Endothelial cell of umbilical vein (primary cell): ENCODE measurements at regions not wholly inside any gene's neighbourhood (a gene's known extent, or its start where the extent isn't known, plus 50 kb on each side); places are given as distances from the start of the nearest gene placed in this dataset.

Experiments used
- BruUV-seq: library from RNA; stranded (reverse); fragments of 400-500 nt; replicated peaks from 2 replicates; lab custom pipeline; 2021; lab: Mats Ljungman, UMichigan
- CTCF ChIA-PET: fragments of 300-600, 350-600 bp; sonication (Branson Sonifier 250); formaldehyde crosslinking; loops from one replicate; lab custom pipeline; 2021; ENCODE audit warnings: antibody characterized with exemption, inconsistent platforms; lab: Charles Lee
- POLR2A ChIA-PET: fragments of 300-600, 350-600 bp; sonication (Branson Sonifier 250); formaldehyde crosslinking; loops from one replicate; lab custom pipeline; 2021; ENCODE audit warnings: antibody characterized with exemption, inconsistent platforms; lab: Charles Lee
- DNase-seq: peaks from one replicate; pipeline ENCODE4 v3.0.0-alpha.2; 2011; ENCODE audit warnings: low read depth, low spot score
- FAIRE-seq: peaks from 2 replicates; lab custom pipeline; 2011; peaks lifted over from hg19 to GRCh38; lab: Jason Lieb, UNC
- H2AFZ ChIP-seq: 2 replicates; pipeline ENCODE4 v1.6.0; 2012; ENCODE audit warnings: low read depth, low read length, control low read depth, inconsistent platforms
- H3K27ac ChIP-seq: 2 replicates; pipeline ENCODE4 v1.5.1; 2011; ENCODE audit warnings: low read depth, mild to moderate bottlenecking, control low read depth, low read length, moderate library complexity; ENCODE audit not compliant: insufficient read depth
- H3K27me3 ChIP-seq, 2 experiments: 2 replicates each; pipeline versions ENCODE4 v1.6.0 to v1.6.1; 2011; ENCODE audit warnings: low read length in 2 of 2, mixed read lengths in 1 of 2; ENCODE audit not compliant: control insufficient read depth in 2 of 2, insufficient read depth in 2 of 2
- H3K36me3 ChIP-seq, 2 experiments: 2 replicates in 1 of 2; 3 replicates in 1 of 2; pipeline ENCODE4 v1.5.1; 2011; ENCODE audit warnings: low read length in 2 of 2, mild to moderate bottlenecking in 1 of 2, moderate library complexity in 1 of 2; ENCODE audit not compliant: control insufficient read depth in 2 of 2, insufficient read depth in 2 of 2; ENCODE audit errors: extremely low read depth in 1 of 2
- H3K4me1 ChIP-seq: 3 replicates; pipeline ENCODE4 v1.5.1; 2011; ENCODE audit warnings: mild to moderate bottlenecking, low read length; ENCODE audit not compliant: control insufficient read depth, insufficient read depth; ENCODE audit errors: extremely low read depth
- H3K4me2 ChIP-seq: 2 replicates; pipeline ENCODE4 v1.6.1; 2011; ENCODE audit warnings: low read length, control low read depth, mixed read lengths; ENCODE audit not compliant: insufficient read depth
- H3K4me3 ChIP-seq, 3 experiments: fragments of 200-600 bp in 1 of 3; sonication (generic), shearing (Covaris generic) in 1 of 3; replicated peaks in 1 of 3; 2 replicates each; pipeline ENCODE4 v1.5.1; 2011 to 2016; ENCODE audit warnings: control low read depth in 3 of 3, low read length in 3 of 3, mild to moderate bottlenecking in 2 of 3, inconsistent platforms in 1 of 3, low read depth in 1 of 3, moderate library complexity in 1 of 3; ENCODE audit not compliant: insufficient read depth in 1 of 3
- H3K79me2 ChIP-seq: 2 replicates; pipeline ENCODE4 v1.6.0; 2012; ENCODE audit warnings: low read length, inconsistent platforms; ENCODE audit not compliant: control insufficient read depth, insufficient read depth
- H3K9ac ChIP-seq: replicated peaks from 2 replicates; pipeline ENCODE3; 2011; ENCODE audit warnings: low read length, control low read depth; ENCODE audit not compliant: insufficient read depth; ENCODE audit errors: extremely low read depth
- H3K9me1 ChIP-seq: replicated peaks from 3 replicates; pipeline ENCODE4 v1.6.0; 2011; ENCODE audit warnings: mild to moderate bottlenecking, low read length; ENCODE audit not compliant: control insufficient read depth, insufficient read depth; ENCODE audit errors: extremely low read depth
- H3K9me3 ChIP-seq: replicated peaks from 2 replicates; pipeline ENCODE4 v1.5.1; 2012; ENCODE audit warnings: low read length, inconsistent platforms; ENCODE audit not compliant: control insufficient read depth, insufficient read depth
- H4K20me1 ChIP-seq: replicated peaks from 2 replicates; pipeline ENCODE3; 2011; ENCODE audit warnings: mild to moderate bottlenecking, low read length; ENCODE audit not compliant: control insufficient read depth, insufficient read depth; ENCODE audit errors: extremely low read depth
- CTCF ChIP-seq, 2 donors: IDR thresholded peaks; 1 replicate in 1 of 2; 2 replicates in 1 of 2; pipeline ENCODE4 v1.5.1; 2011; ENCODE audit warnings: low read length in 2 of 2, mild to moderate bottlenecking in 2 of 2, moderate library complexity in 2 of 2, control low read depth in 1 of 2, inconsistent platforms in 1 of 2, low read depth in 1 of 2; ENCODE audit not compliant: insufficient read depth in 1 of 2; ENCODE audit errors: extremely low read depth in 1 of 2
- EZH2 ChIP-seq: IDR thresholded peaks from 2 replicates; pipeline ENCODE4 v1.6.1; 2012; ENCODE audit warnings: borderline replicate concordance, low read depth, mild to moderate bottlenecking, moderate library complexity, low read length, inconsistent platforms; ENCODE audit not compliant: severe bottlenecking
- FOS ChIP-seq: IDR thresholded peaks from 2 replicates; pipeline ENCODE4 v1.6.1; 2011; ENCODE audit warnings: mild to moderate bottlenecking, low read length, moderate library complexity, borderline replicate concordance; ENCODE audit not compliant: insufficient read depth
- GATA2 ChIP-seq: IDR thresholded peaks from 2 replicates; pipeline ENCODE4 v1.7.0; 2011; ENCODE audit warnings: low read depth, mild to moderate bottlenecking, moderate library complexity, mixed read lengths, low read length; ENCODE audit not compliant: insufficient read length, insufficient read depth
- JUN ChIP-seq: IDR thresholded peaks from 2 replicates; pipeline ENCODE4 v1.6.1; 2011; ENCODE audit warnings: borderline replicate concordance, low read depth; ENCODE audit not compliant: insufficient read length, insufficient read depth
- MAX ChIP-seq: IDR thresholded peaks from 2 replicates; pipeline ENCODE4 v1.6.1; 2011; ENCODE audit not compliant: insufficient read depth, insufficient read length
- MYC ChIP-seq: IDR thresholded peaks from one replicate; pipeline ENCODE4 v1.6.1; 2011; ENCODE audit warnings: mild to moderate bottlenecking, low read depth, low read length
- POLR2A ChIP-seq: IDR thresholded peaks from 2 replicates; pipeline ENCODE4 v1.6.1; 2012; ENCODE audit warnings: low read depth, mild to moderate bottlenecking, control low read depth, low read length
- POLR2AphosphoS5 ChIP-seq: IDR thresholded peaks from 2 replicates; pipeline ENCODE4 v1.6.1; 2012; ENCODE audit warnings: low read depth, mild to moderate bottlenecking, control low read depth, low read length, moderate library complexity; ENCODE audit not compliant: insufficient read depth
- dilution Hi-C: fragments of 300-500 bp; cut with MboI; formaldehyde crosslinking; loops from one replicate; pipeline ENCODE4 v1.15.0; 2019; ENCODE audit warnings: low sequenced_read_pairs; ENCODE audit not compliant: extremely low pct_ligation_motif_present
- intact Hi-C: fragments of 100-400 bp; cut with micrococcal nuclease; formaldehyde crosslinking; loops from one replicate; pipeline ENCODE4 v1.10.0; 2022

- Histone ChIP-seq H4K20me1 (no peaks in the 10 kb centered on the region), H3K79me2 (no peaks in the 10 kb centered on the region), H3K9ac (no peak overlapping the region), H3K9me3 (peaks cover 2% of the 10 kb centered on the region), H3K4me2 (no peak overlapping the region), H3K36me3 (no peaks in the 10 kb centered on the region), H3K4me1 (no peaks in the 10 kb centered on the region), H3K27me3 (no peaks in the 10 kb centered on the region), H3K4me3 (no peak overlapping the region), H2AFZ (no peak overlapping the region), H3K9me1 (no peaks in the 10 kb centered on the region), H3K27ac (no peak overlapping the region)
- FAIRE-seq (no peak), DNase-seq (no peak)
- ChIA-PET CTCF (no interaction called here), POLR2A (no interaction called here)
- no peak for TF ChIP-seq FOS
- no peak for TF ChIP-seq MAX
- TF ChIP-seq CTCF (IDR thresholded peaks at IDR 0.05; ENCODE audit: extremely low read depth in 1 of 2, insufficient read depth in 1 of 2, low read depth in 1 of 2, low read length in 2 of 2) = no peak
- TF ChIP-seq MYC = no peak
- no peak for TF ChIP-seq JUN
- TF ChIP-seq EZH2 = no peak
- no peak for TF ChIP-seq POLR2AphosphoS5
- TF ChIP-seq POLR2A = no peak
- TF ChIP-seq GATA2 = no peak
- BruUV-seq = no TSS peak
- intact Hi-C loops (no loop called here), dilution Hi-C loops (no loop called here)
Measured at GRCh38 chr6:169101981-169102380, 151.7 kb downstream of the THBS2 start.
